ENCODE measurements at regions not wholly inside any gene's neighbourhood (a gene's known extent, or its start where the extent isn't known, plus 50 kb on each side); places are given as distances from the start of the nearest gene placed in this dataset.

DNA sequence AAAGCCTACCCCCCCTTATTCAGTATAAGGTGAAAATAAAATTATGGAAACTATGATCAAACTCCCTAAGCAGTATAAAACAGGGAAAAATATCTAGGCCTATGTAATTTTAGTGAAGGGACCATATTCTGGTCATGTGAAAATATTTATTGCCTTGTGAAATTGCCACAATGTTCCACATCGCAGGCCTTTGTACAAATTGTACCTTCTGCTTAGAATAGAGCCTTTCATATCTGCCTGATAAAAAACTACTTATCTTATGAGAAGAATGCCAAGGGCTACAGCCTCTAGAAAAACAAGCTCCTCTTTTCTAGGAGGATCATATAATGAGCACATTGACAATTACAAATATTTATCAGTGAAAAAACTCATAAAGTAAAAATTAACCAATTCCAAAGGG lies 1280.0 kb downstream of the EFNB2 start:
- no peaks in the 10 kb centered on the region for H3K27me3 ChIP-seq
- no peak overlapping the region for H3K27ac ChIP-seq
- DNase-seq (no peak), ATAC-seq (no peak)
- no peaks in the 10 kb centered on the region for H3K36me3 ChIP-seq
- no peaks in the 10 kb centered on the region for H3K9me3 ChIP-seq
- intact Hi-C loops (cut with DNase I), result no loop called here
- 58% methylated on average over 1 of the region's 1 CpG for WGBS (ENCODE audit: insufficient coverage, low coverage, low lambda C conversion rate, missing lambda C conversion rate)
- no peaks in the 10 kb centered on the region for H3K4me1 ChIP-seq
- no peak overlapping the region for H3K4me3 ChIP-seq
- no peak for TF ChIP-seq POLR2A (IDR thresholded peaks at IDR 0.05)

DNA sequence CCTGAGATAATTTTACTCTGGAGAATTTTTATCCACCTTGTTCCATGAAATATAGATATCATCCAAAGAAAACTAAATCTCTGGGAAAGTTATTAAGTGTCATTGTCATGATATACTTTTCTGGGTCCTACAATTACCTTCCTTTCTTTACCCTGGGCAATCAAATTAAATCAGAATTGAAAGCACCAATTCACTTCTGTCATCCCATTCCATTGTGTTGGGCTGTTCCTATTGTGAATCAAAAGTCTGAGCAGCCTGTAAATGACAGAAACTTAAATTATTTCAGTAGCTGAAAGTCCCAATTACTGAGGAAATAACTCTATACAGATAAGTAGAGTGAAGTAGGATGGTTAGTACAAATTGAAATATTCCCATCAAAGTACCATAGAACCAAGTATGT lies 1284.2 kb downstream of the EFNB2 start:
- no peak for TF ChIP-seq POLR2A (IDR thresholded peaks at IDR 0.05)
- TF ChIP-seq, protein P1, sequence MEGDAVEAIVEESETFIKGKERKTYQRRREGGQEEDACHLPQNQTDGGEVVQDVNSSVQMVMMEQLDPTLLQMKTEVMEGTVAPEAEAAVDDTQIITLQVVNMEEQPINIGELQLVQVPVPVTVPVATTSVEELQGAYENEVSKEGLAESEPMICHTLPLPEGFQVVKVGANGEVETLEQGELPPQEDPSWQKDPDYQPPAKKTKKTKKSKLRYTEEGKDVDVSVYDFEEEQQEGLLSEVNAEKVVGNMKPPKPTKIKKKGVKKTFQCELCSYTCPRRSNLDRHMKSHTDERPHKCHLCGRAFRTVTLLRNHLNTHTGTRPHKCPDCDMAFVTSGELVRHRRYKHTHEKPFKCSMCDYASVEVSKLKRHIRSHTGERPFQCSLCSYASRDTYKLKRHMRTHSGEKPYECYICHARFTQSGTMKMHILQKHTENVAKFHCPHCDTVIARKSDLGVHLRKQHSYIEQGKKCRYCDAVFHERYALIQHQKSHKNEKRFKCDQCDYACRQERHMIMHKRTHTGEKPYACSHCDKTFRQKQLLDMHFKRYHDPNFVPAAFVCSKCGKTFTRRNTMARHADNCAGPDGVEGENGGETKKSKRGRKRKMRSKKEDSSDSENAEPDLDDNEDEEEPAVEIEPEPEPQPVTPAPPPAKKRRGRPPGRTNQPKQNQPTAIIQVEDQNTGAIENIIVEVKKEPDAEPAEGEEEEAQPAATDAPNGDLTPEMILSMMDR (IDR thresholded peaks at IDR 0.05), result no peak
- Histone ChIP-seq H3K9me3 (no peaks in the 10 kb centered on the region), H3K27me3 (no peaks in the 10 kb centered on the region), H3K27ac (no peak overlapping the region), H3K4me1 (no peaks in the 10 kb centered on the region), H3K4me3 (no peak overlapping the region), H3K36me3 (no peaks in the 10 kb centered on the region)
- no peak for DNase-seq
- intact Hi-C loops (cut with DNase I), result no loop called here
- ATAC-seq, result no peak

DNA sequence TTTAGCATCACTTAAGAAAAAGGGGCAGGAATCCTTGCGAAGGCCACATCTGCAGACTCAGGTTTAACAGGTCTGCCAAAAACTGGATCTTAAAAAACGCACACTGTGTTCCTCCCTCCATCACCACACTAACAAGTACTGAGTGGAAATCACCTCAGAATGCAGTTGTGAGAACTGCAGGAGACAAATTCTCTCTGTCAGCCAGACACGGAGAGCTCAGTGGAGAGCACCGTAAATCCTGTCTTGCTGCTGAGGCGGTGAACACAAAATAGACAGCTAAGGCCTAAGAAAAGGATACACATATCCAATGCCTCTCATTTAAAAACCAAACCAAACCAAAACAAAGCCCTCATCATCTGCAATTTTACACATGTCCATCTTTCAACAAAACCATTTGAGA lies 1287.6 kb downstream of the EFNB2 start:
- no peaks in the 10 kb centered on the region for H3K4me1 ChIP-seq
- no peaks in the 10 kb centered on the region for H3K27me3 ChIP-seq
- H3K36me3 ChIP-seq, result no peaks in the 10 kb centered on the region
- TF ChIP-seq, protein P1 (IDR thresholded peaks at IDR 0.05), result no peak
- TF ChIP-seq POLR2A (IDR thresholded peaks at IDR 0.05), result no peak
- DNase-seq (no peak), ATAC-seq (no peak)
- no peak overlapping the region for H3K4me3 ChIP-seq
- no peak overlapping the region for H3K27ac ChIP-seq
- 44% methylated on average over 4 of the region's 5 CpGs for WGBS (ENCODE audit: insufficient coverage, low coverage, low lambda C conversion rate, missing lambda C conversion rate)
- H3K9me3 ChIP-seq, result no peaks in the 10 kb centered on the region
- intact Hi-C loops (cut with DNase I), result no loop called here

DNA sequence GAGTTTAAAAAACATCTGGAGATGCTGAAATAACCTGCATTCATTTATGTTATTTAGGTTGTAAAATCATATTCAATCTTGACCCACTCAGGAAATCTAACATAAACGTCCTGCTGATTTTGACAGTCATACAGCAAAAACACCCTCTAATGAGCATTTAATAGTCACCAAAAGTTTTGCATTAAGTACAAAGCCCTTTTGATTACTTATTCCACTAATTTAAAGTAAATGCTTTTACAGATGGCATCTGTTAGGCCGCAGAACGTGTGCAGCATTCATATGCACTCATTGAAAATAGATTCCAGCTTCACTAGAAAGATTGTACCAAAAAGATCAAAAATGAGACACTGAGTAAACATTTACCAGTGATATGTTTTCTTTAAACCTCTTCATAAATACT lies 1295.1 kb downstream of the EFNB2 start:
- WGBS (ENCODE audit: insufficient coverage, low coverage, low lambda C conversion rate, missing lambda C conversion rate), result 57% methylated on average over 3 of the region's 3 CpGs
- H3K27me3 ChIP-seq, result no peaks in the 10 kb centered on the region
- H3K9me3 ChIP-seq, result no peaks in the 10 kb centered on the region
- intact Hi-C loops (cut with DNase I), result no loop called here
- H3K27ac ChIP-seq, result no peak overlapping the region
- ATAC-seq (no peak), DNase-seq (no peak)
- H3K4me3 ChIP-seq, result no peak overlapping the region
- H3K4me1 ChIP-seq, result no peaks in the 10 kb centered on the region
- no peaks in the 10 kb centered on the region for H3K36me3 ChIP-seq
- no peak for TF ChIP-seq POLR2A (IDR thresholded peaks at IDR 0.05)
- TF ChIP-seq, protein P1 (IDR thresholded peaks at IDR 0.05), result no peak

DNA sequence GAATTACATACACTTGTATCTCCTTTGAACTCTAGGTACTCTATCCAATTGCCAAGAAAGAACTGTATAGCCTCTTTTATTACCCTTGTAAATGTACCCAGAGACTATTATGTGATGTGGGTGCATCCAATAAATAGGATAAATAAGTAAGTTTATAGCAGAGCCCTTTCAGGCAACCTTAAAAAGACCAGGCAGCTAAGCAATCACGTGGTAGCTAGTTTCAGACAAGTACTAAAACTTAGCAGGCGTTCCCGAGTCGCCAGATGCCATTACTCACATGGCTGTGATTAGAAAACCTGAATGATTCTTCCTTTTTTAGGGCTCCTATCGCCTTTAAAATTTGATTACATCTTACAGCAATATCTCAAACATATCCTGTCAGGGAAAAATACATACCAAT lies 1303.0 kb downstream of the EFNB2 start:
- TF ChIP-seq, protein P1 (IDR thresholded peaks at IDR 0.05), result no peak
- TF ChIP-seq POLR2A (IDR thresholded peaks at IDR 0.05), result no peak
- intact Hi-C loops (cut with DNase I), result no loop called here
- no peak for ATAC-seq
- H3K36me3 ChIP-seq, result no peaks in the 10 kb centered on the region
- H3K9me3 ChIP-seq, result no peaks in the 10 kb centered on the region
- H3K27ac ChIP-seq, result no peak overlapping the region
- no peak for DNase-seq
- no peaks in the 10 kb centered on the region for H3K27me3 ChIP-seq
- H3K4me1 ChIP-seq, result no peaks in the 10 kb centered on the region
- no peak overlapping the region for H3K4me3 ChIP-seq
- 54% methylated on average over 5 of the region's 5 CpGs for WGBS (ENCODE audit: insufficient coverage, low coverage, low lambda C conversion rate, missing lambda C conversion rate)

Data from right lobe of liver (tissue), 6 donors.